NCI-H748 (cell line): ENCODE measurements at regions not wholly inside any gene's neighbourhood (a gene's known extent, or its start where the extent isn't known, plus 50 kb on each side); places are given as distances from the start of the nearest gene placed in this dataset.

Source experiments
- DNase-seq: peaks from one replicate; lab custom pipeline; 2025; ENCODE audit not compliant: unreplicated experiment; lab: John Stamatoyannopoulos, UW

- no peak for DNase-seq
Observed at GRCh38 chr21:16968436-16968835, 544.4 kb upstream of the CXADR start.

- no peak for DNase-seq
Observed at GRCh38 chr21:16969636-16970035, 543.2 kb upstream of the CXADR start.

DNA sequence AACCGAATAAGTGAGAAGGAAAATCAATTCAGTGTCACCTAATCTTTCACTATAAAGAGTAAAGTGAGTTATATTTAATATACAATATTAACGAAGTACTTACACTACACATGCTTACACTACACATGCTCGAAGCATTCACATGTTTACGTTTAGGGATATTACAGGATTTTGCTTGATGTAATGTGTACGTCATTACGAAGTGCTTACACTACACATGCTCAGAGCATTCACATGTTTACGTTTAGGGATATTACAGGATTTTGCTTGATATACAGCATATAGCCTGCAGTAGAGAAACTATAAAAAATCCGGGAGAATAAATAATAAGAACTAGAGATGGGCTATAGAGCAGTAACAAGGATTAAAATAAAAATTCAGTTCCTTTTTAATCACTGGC is 538.8 kb upstream of the CXADR start:
- DNase-seq = no peak

- DNase-seq = no peak
Observed at GRCh38 chr21:16976193-16976592, 536.6 kb upstream of the CXADR start.

DNA sequence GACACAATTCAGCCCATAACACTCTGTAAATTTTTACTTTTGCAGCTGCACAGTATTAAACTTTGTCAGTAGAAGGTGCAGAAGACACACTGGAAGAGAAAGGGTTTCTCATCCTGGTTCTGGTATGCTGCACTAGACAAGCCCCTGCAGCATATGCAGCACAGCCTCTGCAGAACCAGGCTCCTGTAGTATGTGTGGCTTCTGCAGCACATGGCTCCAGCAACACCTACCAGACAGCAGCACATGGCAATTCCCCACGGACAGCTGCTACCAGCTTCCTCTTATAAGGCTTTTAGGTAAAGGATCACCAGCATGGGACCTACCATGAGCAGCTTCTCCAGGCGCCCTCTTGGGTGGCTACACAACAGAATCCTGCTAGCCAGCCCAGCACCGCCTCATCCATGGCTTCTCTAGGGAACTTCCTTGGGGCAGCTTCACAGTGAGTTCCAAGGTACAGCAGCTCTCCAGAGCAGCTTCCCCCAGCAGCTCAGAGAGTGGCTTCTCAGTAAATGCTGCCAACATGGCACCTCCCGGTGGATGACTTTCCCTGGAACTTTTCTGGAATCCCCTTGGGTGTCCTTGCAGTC is 534.4 kb upstream of the CXADR start:
- DNase-seq = no peak

- DNase-seq = no peak
Observed at GRCh38 chr21:16979574-16979973, 533.3 kb upstream of the CXADR start.

- no peak for DNase-seq
Observed at GRCh38 chr21:16983420-16983819, 529.4 kb upstream of the CXADR start.

DNA sequence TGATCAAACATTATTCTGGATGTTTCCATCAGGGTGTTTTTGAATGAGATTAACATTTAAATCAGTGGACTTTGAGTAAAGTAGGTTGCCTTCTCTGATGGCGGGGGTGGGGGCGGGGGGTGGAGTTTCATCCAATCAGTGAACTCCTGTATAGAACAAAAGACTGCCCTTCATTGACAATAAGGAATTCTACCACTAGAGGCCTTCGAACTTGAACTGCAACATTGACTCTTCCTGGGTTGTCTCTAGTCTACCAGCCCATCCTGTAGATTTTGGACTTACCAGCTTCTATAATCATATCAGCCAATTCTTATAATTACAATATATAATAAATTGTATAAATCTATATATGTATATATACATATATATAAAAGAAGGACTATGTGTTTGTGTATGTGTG is 520.4 kb upstream of the CXADR start:
- no peak for DNase-seq

DNA sequence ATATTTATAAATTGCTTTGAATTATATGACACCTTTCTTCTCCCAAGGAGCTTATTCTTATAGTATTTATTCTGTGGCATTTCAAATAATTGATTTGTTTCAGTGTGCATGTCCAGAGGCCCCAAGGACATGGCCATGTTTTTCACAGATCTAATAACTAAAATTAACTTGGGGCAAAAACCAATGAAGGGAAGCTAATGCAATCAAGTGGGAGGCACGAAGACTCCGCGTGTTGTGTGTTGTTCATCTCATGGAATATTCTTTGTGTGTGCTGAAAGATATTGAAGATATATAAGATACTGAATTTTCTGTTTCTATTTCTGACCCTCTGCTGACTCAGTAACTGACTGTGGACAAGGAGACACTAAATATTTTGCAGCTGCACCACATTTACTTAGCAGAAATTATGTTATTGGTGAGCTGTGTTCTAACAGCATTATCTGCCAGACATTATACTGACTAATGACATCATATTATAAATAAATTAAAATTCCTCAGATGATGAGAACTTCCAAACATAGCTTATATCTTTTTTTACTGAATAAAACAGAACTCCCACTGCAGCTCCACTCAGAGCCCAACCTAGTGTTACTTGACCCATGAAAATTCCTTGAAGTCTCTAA is 519.3 kb upstream of the CXADR start:
- DNase-seq = no peak

- DNase-seq = no peak
Observed at GRCh38 chr21:17002594-17003257, 510.1 kb upstream of the CXADR start.

DNA sequence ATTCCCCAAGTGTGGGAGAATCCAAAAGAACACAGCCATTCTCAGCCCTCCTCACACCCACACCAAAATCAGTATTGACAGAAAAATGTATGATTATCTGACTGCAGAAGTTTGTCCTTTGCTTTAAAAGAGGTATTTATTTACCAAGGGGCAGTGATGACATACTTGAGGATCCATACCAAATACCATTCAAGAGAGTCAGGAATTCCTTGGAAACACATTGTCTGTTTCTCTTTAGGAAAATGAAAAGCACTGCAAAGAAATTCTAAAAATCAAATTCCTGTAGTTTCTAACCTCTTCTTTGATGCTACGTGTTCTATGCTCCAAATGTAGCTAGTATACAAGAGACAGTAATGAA is 509.6 kb upstream of the CXADR start:
- no peak for DNase-seq

GRCh38 chr21:17003763-17004373 is 509.0 kb upstream of the CXADR start:
- DNase-seq = no peak

DNA sequence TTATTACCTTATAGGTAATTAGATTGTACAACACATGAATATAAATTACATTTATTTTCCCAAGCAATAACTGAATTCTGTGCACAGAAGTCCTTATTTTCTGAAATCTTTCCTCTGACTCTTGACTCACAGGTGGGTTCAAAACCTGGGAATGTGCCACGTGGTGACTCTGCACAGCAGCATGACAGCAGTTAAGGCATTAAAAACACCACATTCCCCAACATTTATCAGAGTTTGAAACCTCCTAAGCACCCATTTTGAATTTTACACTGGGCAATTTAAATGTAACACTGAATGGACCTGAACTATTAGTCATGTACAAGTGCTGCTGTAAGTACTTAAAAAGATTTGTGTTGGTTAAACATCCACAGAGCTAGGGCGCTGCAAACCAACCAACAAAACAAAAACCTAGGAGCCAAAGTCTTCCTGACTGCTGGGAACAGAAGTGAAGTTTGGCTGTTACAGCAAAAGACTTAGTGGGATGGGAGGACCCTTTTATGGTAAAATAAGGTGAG is 480.6 kb upstream of the CXADR start:
- no peak for DNase-seq

DNA sequence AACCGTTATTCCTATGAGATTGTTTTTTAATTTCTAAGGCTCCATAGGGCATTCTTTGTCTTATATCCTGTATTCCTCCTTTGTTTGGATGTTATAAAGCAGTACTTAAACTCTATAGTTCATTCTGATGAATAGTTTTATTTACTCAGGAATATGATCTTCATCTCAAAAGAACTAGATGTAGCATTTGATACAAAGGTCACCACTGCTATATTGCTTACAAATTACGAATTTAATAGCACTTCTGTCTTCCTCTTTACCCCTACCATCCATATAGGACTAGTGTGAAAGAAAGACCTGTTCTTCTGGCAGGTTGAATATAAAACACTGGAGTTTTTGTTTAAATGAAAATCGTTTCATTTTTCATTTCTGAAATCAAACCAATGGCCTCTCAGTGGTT is 468.1 kb upstream of the CXADR start:
- no peak for DNase-seq

- no peak for DNase-seq
Observed at GRCh38 chr21:17045214-17045853, 467.5 kb upstream of the CXADR start.

- no peak for DNase-seq
Observed at GRCh38 chr21:17048974-17049373, 463.9 kb upstream of the CXADR start.

DNA sequence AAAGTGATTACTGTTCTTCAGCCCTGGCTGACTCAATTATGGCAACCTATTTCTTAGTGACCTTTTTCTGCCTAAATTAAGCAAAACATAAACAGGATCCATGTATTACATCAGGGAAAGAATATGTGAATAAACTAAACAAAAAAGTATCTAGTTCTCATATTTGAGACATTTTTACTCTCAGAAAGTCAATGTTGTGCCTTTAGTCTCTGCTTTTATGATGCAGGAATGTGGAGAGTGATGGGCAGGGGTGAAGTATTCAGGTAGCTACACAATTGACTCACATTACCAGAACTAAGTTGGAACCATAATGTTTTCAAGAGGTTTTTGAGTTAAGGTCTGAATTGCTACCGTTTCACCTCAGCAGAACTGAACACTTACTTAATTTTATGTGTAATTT is 462.7 kb upstream of the CXADR start:
- DNase-seq = no peak

DNA sequence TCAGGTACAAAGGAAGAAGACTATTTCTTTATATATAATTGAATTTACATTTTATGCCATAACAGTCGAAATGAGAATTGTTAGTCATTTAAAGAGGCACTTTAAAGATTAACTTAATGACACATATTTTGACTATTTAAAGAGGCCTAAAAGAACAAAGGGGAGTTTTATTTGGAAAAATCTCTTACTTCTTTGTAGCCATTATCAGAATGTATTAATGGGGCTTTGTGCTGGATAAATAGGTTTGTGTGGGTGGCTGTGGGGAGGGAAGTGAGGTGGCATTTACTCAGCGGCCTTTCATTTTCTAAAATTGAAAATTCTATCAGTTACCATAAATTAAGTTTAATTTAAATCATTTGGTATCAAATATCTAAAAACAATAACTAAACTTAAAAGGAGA is 462.2 kb upstream of the CXADR start:
- no peak for DNase-seq

- no peak for DNase-seq
Observed at GRCh38 chr21:17051054-17051453, 461.8 kb upstream of the CXADR start.

DNA sequence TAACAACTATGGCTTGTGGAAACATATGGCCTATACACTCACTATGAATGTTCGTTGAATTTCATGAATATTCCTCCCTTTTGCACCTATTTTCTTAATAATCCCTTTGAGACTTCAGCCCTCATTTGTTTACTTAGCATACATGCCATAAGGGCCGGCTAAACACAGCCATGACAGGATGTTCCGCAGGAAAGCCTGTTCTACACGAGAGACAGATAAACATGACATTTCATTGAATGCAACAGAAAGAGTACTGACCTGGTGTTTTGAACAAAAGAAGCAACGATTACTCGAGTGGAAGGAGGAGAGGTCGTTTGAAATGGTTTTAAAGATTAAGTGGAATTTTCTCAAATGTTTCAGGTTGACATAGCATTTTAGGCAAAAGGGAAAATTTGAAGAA is 459.5 kb upstream of the CXADR start:
- no peak for DNase-seq

DNA sequence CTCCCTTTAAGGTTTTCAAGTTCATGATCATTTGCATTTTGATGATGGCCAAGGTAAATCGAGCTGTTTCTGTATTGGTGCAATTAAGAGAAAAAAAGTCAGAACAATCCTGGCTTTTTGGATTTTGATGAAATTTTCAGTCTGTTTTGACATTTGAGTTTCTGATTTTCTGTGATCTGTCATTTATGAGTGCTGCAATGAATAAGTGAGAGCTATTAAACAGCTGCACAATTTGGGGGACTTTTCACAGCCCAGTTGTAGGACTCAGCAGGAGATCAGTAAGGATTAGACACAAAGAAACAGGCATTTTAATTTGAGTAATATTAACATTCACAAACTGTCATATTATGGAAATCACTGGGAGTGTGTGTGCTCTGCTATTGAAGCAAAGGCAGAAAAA is 452.9 kb upstream of the CXADR start:
- no peak for DNase-seq

GRCh38 chr21:17066006-17066405 is 446.8 kb upstream of the CXADR start:
- DNase-seq = no peak
